ENCODE measurements at regions not wholly inside any gene's neighbourhood (a gene's known extent, or its start where the extent isn't known, plus 50 kb on each side); places are given as distances from the start of the nearest gene placed in this dataset.

GRCh38 chr2:4012197-4012596 lies 308.8 kb downstream of the DCDC2C start:
- no peaks in the 10 kb centered on the region for H3K4me1 ChIP-seq
- no peak overlapping the region for H3K4me3 ChIP-seq
- no peak overlapping the region for H3K27ac ChIP-seq
- H3K27me3 ChIP-seq = no peaks in the 10 kb centered on the region
- no peaks in the 10 kb centered on the region for H3K9me3 ChIP-seq
- no peak for DNase-seq
- no peak for TF ChIP-seq CTCF (IDR thresholded peaks at IDR 0.05)
- TF ChIP-seq POLR2A (IDR thresholded peaks at IDR 0.05) = no peak
- H3K36me3 ChIP-seq (ENCODE audit: low read depth, missing control alignments) = no peaks in the 10 kb centered on the region
- intact Hi-C loops (cut with DNase I; ENCODE audit: low total_unique reads) = no loop called here
- WGBS, 2 donors = 86 to 93% methylated on average over 1 of the region's 1 CpG

GRCh38 chr2:4018535-4018934 lies 315.2 kb downstream of the DCDC2C start:
- Histone ChIP-seq H3K9me3 (no peaks in the 10 kb centered on the region), H3K27ac (no peak overlapping the region), H3K27me3 (no peaks in the 10 kb centered on the region), H3K36me3 (ENCODE audit: low read depth, missing control alignments) (no peaks in the 10 kb centered on the region), H3K4me3 (no peak overlapping the region), H3K4me1 (no peaks in the 10 kb centered on the region)
- intact Hi-C loops (cut with DNase I; ENCODE audit: low total_unique reads) = no loop called here
- no peak for TF ChIP-seq CTCF (IDR thresholded peaks at IDR 0.05)
- TF ChIP-seq POLR2A (IDR thresholded peaks at IDR 0.05) = no peak
- DNase-seq = no peak

GRCh38 chr2:4020153-4020552 lies 316.8 kb downstream of the DCDC2C start:
- Histone ChIP-seq H3K27ac (no peak overlapping the region), H3K4me1 (no peaks in the 10 kb centered on the region), H3K9me3 (no peaks in the 10 kb centered on the region), H3K27me3 (no peaks in the 10 kb centered on the region), H3K36me3 (ENCODE audit: low read depth, missing control alignments) (no peaks in the 10 kb centered on the region), H3K4me3 (no peak overlapping the region)
- WGBS, 2 donors = 86% methylated on average over 5 of the region's 5 CpGs
- TF ChIP-seq CTCF (IDR thresholded peaks at IDR 0.05) (no peak), POLR2A (IDR thresholded peaks at IDR 0.05) (no peak)
- intact Hi-C loops (cut with DNase I; ENCODE audit: low total_unique reads) = no loop called here
- DNase-seq = no peak

- Histone ChIP-seq H3K27me3 (no peaks in the 10 kb centered on the region), H3K4me3 (no peak overlapping the region), H3K4me1 (no peaks in the 10 kb centered on the region), H3K9me3 (no peaks in the 10 kb centered on the region), H3K27ac (no peak overlapping the region), H3K36me3 (ENCODE audit: low read depth, missing control alignments) (no peaks in the 10 kb centered on the region)
- WGBS, 2 donors = 84 to 85% methylated on average over 10 of the region's 10 CpGs
- DNase-seq = no peak
- TF ChIP-seq POLR2A (IDR thresholded peaks at IDR 0.05) = no peak
- no peak for TF ChIP-seq CTCF (IDR thresholded peaks at IDR 0.05)
- intact Hi-C loops (cut with DNase I; ENCODE audit: low total_unique reads) = no loop called here
Measured at GRCh38 chr2:4020649-4021048, 317.3 kb downstream of the DCDC2C start.

GRCh38 chr2:4024605-4025004 lies 321.2 kb downstream of the DCDC2C start:
- no peaks in the 10 kb centered on the region for H3K4me1 ChIP-seq
- H3K9me3 ChIP-seq = no peaks in the 10 kb centered on the region
- no peaks in the 10 kb centered on the region for H3K36me3 ChIP-seq (ENCODE audit: low read depth, missing control alignments)
- H3K4me3 ChIP-seq = no peak overlapping the region
- intact Hi-C loops (cut with DNase I; ENCODE audit: low total_unique reads) = no loop called here
- DNase-seq = no peak
- H3K27me3 ChIP-seq = no peaks in the 10 kb centered on the region
- H3K27ac ChIP-seq = no peak overlapping the region
- WGBS, 2 donors = 85 to 92% methylated on average over 5 of the region's 5 CpGs
- TF ChIP-seq CTCF (IDR thresholded peaks at IDR 0.05) (no peak), POLR2A (IDR thresholded peaks at IDR 0.05) (no peak)
